GM19372 (cell line): ENCODE measurements at regions not wholly inside any gene's neighbourhood (a gene's known extent, or its start where the extent isn't known, plus 50 kb on each side); places are given as distances from the start of the nearest gene placed in this dataset.

ENCODE experiments used
- ATAC-seq: cut with Tn5 transposase; IDR thresholded peaks from one replicate; pipeline ENCODE4 v1.9.1; 2021; ENCODE audit warnings: mild to moderate bottlenecking, low read depth, moderate library complexity; ENCODE audit not compliant: unreplicated experiment

DNA sequence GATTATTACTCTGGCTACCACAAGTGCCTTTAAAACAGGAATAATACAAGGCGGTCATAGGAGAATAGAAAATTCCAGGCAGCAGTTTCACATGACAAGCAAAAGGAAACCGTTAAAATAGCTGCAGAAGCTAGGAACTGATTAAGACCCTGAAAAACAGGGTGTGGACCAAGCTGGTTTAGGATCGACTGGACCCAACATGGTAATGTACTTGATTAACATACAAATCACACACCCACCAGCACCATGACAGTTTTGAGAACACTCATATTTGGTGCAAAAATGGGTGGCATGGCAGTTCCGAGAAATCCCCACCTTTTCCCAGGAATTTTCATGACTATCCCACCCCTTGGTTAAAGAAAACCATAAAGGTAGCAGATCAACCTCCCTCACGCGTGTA is 51.9 kb upstream of the TMEM163 start:
- ATAC-seq = no peak

GRCh38 chr2:134771313-134771801 is 52.6 kb upstream of the TMEM163 start:
- no peak for ATAC-seq

DNA sequence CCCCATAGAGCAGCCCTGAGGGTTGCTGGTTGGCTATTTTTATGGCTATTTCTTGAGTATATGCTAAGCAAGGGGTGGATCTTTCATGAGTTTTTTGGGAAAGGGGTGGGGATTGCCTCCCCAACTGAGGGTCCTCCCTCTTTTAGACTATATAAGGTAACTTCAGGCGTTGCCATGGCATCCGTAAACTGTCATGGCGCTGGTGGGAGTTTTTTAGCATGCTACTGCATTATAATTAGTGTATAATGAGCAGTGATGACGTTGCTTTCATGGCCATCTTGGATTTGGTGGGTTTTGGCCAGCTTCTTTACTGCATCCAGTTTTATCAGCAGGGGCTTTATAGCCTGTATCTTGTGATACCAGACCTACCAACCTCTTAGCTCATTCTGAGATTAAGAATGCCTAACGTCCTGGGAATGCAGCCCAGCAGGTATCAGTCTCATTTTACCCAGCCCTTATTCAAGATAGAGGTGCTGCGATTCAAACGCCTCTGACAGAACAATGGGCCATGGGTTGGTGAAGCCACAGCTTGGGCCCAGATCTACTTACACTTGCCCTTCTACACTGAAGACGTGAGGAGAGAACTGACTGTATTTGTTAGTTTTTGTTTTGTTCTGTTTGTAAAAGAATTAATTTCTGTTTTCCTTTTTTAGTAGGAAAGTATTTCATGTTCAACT is 53.8 kb upstream of the TMEM163 start:
- no peak for ATAC-seq

DNA sequence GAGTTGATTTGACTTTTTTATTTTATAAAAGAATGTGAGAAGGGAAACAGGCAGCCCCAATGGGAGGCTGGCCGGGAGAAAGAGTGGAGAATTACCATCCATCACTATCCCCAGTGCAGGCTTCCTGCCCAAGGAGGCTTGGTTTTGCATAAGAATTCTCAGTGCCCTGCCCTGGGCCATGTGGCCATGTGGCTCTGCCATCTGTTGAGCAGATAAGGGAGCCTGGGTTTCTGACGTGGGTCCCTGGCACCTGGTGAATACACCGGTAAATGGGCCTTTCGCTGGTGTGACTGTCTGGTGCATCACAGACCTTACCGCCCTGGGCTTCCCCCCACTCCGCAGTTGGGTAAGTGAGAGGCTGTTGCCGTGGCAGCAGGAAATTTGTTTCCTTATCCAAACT is 54.5 kb upstream of the TMEM163 start:
- ATAC-seq = no peak

DNA sequence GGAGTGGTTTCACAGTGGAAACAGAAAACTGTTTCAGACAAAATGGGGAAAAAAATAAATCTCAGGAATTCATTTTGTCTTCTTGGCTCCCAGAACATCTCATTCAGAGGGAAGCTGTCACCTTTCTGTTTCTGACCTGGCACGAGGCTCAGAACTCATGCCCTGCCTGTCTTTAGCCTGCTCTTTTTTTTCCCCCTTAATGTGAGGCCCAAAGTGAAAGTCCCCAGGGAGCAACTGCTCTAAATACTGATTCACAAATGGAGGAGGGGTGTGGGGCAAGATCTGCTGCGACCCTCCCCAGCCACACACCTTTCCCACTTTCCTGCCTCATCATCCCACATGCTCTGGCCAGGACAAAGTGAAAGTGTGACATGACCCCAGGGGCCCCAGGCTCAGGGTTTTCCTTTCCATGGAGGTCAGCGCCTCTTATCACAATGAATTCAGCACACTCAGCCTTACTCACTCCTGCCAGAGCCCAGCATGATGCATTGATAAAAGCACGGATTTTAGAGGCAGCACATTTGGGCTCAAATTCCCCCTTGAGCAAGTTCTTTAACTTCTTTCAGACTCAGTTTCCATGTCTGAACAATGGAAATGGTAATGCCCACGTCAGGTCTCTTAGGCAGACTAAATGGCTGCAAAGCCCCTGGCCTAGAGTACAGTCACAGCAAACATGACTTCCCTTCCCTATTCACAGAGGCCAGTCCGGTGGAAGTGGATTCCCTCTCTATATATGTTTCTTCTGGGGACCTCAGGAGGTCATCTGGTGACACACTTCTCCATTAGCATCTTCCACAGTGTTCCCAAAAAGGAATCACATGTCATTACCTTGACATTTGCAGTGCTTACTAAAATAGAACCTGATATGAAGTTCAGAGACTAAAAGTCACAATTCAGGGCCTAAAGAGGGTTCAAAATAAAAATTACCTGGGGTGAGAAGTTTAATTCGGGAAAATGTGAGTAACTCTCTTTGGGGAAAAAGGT is 55.3 kb upstream of the TMEM163 start:
- ATAC-seq = no peak

GRCh38 chr2:134774786-134775641 is 56.2 kb upstream of the TMEM163 start:
- ATAC-seq = no peak

GRCh38 chr2:134776836-134777235 is 58.0 kb upstream of the TMEM163 start:
- no peak for ATAC-seq

DNA sequence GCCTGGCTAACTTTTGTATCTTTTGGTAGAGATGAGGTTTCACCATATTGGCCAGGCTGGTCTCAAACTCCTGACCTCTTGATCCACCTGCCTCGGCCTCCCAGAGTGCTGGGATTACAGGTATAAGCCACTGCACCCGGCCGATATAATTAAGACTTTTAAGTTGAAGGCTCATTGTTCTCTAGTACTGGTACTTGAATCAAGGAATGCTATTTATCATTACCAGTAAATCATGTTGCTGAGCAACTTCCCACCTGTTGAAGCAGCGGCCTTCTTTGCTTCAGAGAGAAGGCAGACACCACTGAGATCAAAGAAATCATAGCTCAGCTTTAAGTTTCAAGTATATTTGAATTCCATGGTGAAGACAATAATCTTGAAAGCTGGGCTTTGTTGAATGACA is 58.8 kb upstream of the TMEM163 start:
- no peak for ATAC-seq

GRCh38 chr2:134778372-134778771 is 59.6 kb upstream of the TMEM163 start:
- no peak for ATAC-seq

GRCh38 chr2:134780972-134781371 is 57.4 kb upstream of the ACMSD start:
- no peak for ATAC-seq

DNA sequence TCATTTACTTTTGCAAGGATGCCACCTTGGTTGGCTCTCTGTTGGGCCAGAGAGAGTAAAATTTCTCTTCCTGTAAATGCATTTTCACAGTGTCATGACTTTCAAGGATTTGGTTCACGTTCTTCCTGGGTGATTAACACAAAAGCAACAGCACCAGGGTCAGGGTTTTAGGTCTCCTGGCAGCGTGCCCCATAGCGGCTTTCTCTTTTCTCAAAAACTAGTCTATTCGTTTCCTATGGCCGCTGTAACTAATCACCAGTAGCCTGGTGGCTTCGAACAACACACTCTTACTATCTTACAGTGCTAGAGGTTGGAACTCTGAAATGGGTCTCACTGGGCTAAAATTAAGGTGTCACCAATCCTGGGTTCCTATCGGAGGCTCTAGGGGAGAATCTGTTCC is 56.3 kb upstream of the ACMSD start:
- no peak for ATAC-seq

DNA sequence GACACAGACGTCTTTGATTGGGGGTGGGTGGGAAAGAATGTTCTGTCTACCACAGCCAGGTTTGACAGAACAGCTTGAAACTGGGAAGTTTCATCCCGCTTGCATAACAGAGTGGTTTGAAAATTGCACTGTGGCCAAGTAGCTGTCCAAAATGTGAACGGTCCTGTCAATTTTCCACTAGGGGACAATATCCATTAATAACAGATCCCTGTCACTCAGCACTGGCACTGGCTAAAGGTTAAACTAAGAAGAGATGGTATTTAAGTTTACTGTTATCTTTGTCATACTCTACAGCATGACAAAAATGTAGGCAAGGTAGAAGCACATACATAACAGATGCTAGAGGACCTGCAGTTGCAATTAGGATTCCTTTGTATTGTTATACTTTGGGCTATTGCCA is 55.6 kb upstream of the ACMSD start:
- ATAC-seq = peak; percentile 81

- ATAC-seq = no peak
Measured at GRCh38 chr2:134783912-134784311, 54.5 kb upstream of the ACMSD start.

- no peak for ATAC-seq
Measured at GRCh38 chr2:134785659-134786430, 52.6 kb upstream of the ACMSD start.

- no peak for ATAC-seq
Measured at GRCh38 chr2:134788417-134788816, 50.0 kb upstream of the ACMSD start.
